ENCODE measurements at regions not wholly inside any gene's neighbourhood (a gene's known extent, or its start where the extent isn't known, plus 50 kb on each side); places are given as distances from the start of the nearest gene placed in this dataset.

DNA sequence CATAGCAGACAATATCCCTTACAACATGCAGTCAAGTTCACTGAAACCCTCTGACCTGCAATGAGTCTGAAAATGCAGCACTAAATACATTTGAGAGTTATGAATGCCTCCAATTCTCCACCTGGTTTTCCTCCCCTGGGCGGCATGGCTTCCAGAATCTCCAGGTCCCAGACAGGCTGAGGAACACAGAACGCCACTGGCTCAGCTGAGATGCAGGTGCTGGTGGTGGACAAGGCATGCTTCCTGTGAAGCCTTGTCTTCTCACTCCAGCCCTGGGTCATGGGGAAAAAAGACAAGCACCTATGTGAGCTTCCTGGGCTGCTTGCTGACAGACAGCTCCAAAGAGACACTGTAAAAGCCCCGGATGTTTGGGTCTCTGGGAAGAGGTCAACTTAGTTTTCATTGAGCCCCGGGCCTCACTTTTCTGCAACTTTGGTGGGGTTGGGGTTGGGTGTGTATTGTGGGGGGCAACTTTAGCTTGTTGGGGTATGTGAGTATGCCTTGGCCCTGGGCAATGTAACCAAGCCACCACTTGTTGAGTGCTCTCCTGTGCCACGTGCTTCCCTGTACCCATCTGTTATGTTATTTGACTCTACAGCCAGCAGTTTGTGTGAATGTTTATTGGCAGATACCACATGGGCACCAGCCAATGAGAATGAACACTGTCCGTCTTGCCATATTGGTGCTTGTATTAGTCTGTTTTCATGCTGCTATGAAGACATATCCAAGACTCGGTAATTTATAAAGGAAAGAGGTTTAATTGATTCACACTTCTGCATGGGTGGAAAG lies 127.8 kb downstream of the EMX2 start:
- DNase-seq (ENCODE audit: low read depth), result no peak

DNA sequence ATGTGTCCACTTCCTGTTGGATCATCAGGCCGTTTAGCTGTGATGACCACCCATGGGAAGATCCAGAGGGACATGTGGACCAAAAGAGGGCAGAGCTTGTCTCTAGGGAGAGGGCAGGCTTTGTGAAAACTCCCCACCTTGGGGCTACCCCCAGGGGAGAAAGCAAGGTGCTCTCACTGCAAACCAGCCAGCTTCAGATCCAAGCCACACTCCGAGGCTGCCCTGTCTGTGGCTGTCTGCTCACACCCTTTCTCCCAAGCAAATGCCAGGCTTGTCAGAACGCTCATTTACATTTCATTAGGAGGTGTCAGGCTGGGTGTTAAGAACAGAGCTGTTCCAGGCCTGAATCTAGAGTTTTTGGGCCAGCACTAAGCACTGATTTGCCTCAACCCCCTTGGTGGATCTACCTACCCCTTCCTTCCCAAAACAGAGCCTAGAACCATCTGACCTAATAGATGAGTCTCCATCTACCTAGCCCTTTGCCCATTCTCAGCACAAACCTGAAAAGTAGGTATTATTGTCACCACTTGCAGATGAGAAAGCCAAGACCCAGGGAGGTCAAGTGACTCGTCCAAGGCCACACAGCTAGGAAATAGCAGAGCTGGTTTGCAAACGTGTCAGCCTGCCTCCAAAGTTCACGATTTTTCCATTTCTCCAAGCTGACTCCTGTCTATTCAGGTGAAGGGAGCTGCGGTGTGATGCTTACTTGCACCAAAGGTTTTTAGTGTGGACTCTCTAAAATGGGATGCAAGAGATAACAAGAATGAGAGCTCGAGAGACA lies 130.9 kb downstream of the EMX2 start:
- DNase-seq (ENCODE audit: low read depth), result no peak

DNA sequence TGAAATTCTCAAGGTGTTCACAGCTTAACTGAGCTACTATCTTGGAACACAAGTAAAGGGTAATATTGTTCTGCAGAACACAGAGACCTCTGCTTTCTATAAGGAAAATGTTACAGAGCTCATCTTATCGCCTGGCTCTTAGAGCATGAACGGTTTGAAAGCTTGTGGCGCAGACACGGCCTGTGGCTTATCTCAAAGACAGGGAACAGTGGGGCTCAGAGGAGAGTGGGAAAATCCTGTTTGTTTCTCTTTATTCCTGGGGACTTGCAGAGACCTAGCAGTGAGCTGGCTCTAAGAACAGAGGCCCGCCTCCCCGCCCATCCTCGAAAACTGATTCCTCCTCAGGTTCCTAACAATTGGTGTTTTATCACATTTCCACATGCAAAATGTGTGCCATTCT lies 131.7 kb downstream of the EMX2 start:
- no peak for DNase-seq (ENCODE audit: low read depth)

DNA sequence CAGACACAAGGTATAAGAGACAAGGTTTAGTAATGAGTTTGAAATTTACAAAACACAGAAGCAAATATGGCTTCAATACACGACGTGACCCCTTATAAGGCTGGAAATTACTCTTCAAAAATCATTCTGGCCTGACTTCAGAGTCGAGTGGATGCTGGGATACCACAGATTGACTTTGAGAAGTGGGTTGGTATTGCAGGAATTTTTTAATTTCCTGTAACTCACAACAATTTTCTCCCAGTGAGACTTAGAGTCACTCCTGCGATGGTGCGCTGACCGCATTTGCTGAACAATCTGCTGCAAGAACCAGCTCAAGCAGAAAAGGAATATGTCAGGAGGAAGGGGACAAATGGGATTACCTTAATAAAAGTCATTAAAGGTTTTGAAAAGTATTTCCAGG lies 132.1 kb downstream of the EMX2 start:
- no peak for DNase-seq (ENCODE audit: low read depth)

DNA sequence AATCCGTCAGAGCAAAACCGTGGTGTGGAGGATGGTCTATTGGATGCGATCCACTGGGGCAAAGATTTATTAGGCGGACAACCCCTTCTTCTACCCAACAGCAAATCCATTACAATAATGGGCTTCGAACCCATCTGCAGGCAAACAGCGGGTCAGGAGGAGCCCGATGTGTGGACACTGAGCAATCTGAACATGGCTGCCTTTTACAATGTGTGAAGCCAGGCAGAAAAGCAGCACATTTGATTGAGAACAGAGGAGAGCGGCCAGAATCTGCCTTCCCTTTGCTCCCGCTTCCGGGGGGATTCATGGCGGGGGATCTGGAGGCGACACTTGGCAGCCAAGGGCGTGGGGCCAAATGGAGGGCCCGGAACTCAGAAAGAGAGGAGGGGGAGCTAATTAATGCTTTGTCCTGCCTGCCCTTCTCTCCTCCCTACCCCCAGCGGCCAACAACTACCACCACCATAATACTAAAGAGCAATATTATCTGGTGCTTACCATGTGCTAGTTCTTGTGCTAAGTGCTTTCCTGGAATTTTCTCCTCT lies 133.0 kb downstream of the EMX2 start:
- no peak for DNase-seq (ENCODE audit: low read depth)

DNA sequence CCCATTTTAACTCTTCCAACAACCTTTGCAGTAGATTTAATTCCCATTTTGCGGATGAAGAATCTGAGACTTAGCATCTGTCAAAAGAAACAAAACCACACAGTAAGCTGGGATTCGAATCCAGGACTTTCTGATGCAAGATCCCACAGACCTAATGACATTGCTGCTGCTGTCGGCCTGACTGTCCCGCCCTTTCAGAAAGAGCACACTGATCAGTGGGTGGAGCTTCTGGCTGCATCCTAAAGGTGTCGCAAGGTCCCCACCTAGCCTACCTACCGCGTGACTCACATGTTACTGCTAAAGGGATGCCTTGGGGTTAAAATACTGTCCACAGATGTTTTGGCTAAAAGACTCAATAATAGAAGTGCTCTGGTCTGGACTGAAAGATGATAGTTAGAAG lies 134.7 kb downstream of the EMX2 start:
- no peak for DNase-seq (ENCODE audit: low read depth)

DNA sequence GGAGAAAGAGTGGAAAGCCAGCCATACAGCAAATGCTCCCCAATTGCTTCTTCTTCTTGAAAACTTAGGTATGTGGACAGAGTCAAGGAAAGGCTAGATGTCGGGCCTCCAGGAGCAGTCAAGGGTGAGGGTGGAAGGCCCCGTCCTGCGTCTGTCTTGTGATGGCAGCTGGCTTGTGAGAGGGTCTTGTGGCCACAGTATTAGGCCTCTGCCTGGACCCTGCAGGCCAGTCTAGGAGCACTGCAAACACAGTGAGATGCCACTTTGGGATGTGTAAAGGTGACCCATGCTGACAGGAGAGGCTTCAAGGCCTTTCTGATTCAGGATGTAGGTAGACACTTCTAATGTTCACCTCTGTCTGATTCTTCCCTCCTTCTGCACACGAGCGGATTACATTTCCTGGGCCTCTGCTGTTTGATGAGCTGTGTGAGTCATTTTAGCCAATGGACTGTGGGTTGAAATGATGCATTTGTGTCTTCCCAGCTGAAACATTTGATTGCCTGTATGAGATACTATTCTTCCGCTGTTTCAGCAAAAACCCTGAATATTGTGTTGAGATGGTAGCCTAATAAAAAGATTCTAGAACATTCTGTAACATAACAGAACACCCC lies 135.4 kb downstream of the EMX2 start:
- no peak for DNase-seq (ENCODE audit: low read depth)

DNA sequence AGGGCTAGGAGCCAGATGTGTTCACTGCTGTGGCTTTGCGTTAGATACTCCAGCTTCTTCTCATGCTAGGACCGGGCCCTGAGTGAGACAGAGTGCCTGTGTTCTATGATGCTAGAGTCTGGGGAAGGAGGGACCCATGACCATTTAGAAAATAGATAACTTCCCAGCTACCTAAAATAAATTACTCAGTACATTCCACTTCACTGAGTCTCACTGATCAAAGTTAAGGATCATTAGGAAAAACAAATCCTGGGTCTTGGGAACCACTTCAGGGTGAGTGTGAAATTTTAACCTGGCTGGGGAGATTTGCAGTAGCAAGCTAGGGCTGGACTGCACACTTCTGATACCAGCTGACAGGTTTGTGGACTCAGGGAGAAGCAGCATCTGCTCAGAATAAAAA lies 138.1 kb downstream of the EMX2 start:
- DNase-seq (ENCODE audit: low read depth), result no peak

DNA sequence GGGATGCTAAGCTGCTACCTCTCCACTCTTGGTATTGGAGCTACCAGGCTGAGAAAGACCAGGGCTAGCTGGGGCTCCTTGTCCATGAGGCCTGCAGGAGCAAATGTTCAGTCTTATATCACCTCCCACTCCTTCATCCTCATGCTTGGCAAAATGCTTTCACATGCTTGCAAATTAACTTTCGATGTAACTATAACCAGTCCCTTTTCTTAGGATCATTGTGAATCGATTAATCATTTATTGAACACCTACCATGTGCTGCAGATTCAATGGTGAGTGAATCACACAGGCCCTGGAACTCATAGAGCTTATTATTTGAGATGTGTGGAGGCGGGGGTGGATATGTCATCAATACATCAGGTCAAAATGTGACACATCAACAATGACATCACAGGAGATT lies 138.6 kb downstream of the EMX2 start:
- no peak for DNase-seq (ENCODE audit: low read depth)

DNA sequence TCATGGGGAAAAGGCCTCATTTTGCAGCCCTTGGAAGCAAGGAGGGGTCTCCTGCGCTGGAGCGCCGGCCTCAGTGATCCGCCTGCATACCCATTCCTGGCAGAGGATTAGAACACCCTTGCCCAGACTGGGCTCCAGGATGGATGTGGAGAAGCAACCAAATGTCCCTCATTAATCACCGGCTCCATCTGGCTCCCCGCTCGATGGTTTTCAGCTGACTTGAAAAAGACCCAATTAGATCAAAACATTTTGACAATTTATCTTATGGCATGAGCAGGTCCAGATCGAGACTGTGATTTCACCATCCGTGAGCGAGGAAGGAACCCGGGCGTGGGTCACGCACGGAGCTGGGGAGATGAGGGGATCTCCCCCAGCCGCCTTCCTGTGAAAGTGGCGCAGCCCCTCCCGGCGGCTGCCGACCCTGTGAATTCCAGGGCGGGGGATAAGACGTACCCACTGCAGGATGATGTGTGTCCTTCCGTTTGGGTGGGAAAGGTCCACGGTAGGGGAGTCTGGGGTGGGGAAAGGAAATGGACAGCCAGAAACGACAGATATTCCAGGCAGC lies 141.6 kb downstream of the EMX2 start:
- DNase-seq (ENCODE audit: low read depth), result no peak

DNA sequence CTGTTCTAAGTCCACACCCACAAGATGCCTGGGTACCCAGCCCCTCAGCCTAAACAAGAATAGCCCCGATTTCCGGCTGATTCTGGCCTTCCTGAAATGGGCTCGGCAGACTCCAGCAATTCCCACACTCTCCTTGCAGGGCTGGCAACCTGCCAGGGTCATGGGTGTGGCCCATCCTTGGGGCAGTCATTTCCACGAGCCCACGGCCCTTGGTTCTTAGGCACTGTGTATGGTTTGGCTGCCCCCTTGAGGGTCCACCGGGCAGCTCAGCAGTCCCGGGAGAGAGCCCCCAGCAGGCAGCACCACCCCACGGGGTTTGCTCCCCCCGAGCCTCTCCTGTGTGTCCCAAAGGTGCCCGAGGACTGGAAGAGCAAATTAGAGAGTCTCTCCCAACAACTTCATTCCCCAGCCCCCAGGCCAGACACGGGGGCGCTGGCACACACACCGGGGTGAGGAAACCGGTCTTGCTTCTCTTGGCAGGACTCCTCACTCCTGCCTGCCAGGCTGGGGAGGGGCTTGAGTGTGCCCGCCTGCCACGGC lies 142.2 kb downstream of the EMX2 start:
- no peak for DNase-seq (ENCODE audit: low read depth)

DNA sequence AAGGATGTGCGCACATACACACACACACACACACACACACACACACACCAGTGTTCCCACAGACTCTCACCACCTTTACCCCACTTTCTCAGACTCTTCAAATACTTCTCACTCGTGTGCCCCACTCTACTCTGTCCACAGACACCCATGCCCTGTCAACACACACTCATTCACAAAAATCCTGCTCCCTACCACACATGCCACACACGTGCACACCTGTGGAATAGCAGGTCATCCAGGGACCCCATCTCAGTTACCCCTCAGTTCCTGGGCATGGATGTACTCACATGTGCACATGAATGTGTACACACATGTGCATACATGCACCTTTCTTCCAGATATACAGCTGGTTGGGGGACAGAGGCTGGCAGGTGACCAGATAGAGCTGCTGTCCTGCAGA lies 142.9 kb downstream of the EMX2 start:
- DNase-seq (ENCODE audit: low read depth), result no peak

DNA sequence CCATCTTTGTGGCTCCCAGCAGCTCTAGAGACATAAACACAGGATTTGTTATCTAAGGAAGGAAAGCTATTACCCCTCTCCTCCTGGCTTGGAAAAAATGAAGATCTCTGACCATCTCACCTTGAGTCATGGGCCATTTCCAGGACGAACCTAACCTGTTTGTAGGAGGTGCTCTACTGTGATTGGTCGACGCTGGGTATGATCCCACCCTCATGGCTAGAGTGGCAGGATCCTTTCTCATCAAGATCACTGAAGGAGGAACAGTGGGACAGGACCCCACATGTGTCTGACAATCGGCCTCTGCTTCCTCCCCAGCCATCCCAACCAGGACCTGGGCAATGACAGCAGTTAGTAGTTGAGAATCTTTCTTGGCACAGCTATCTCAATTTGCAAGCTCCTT lies 144.1 kb downstream of the EMX2 start:
- no peak for DNase-seq (ENCODE audit: low read depth)

DNA sequence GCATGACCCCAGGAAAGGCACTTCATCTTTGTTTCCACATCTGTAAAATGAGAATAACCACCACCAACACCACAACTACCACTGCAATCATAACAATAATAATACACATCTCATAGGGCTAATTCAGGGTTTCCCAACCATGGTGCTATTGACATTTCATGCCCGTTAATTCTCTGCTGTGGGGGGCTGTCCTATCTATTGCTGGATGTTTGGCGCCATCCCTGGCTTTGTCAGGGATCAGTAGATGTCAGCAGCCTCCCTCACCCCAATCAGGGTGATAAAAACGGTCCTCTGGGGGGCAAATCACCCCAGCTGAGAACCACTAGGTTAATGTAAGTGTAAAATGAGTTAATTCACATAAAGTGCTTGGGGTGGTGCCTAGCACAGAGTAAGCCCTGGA lies 145.8 kb downstream of the EMX2 start:
- DNase-seq (ENCODE audit: low read depth), result no peak

DNA sequence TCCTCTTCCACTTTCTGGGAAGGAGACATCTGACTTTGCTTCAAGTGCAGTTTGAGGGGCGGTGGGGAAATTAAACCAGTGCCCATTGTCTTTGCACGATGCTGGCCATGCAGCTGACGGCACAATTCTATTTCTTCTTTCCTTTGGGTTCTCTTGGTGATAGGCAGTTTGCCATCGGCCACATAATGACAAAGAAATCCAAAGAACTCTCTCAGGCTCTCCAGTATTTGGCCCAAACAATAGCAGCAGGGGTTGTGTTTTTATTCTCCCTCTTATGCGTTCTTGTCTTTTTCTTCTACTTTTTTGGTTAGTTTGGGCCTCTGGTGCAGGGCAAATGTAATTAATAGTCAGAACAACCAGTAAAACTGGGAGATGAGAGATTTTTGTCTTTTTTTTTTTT lies 147.0 kb downstream of the EMX2 start:
- no peak for DNase-seq (ENCODE audit: low read depth)

DNA sequence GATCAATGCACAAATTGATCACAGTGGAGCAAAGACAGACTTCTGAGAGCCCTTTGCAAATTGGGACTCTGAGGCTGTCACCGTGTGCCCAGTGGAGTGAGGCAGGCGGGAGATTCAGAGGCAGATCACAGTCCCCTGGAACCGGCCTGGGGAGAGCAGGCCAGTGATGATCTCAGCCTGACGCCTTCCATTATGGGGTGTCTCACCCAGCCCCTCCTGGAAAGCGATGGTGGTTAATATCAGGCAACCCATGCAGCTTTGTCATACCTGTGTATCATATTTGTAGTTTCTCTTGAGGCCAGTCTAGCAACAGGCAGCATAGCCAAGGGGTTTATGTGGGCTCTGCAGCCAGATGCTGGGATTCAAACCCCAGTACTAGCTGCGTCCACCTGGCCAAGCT lies 147.8 kb downstream of the EMX2 start:
- DNase-seq (ENCODE audit: low read depth), result no peak

DNA sequence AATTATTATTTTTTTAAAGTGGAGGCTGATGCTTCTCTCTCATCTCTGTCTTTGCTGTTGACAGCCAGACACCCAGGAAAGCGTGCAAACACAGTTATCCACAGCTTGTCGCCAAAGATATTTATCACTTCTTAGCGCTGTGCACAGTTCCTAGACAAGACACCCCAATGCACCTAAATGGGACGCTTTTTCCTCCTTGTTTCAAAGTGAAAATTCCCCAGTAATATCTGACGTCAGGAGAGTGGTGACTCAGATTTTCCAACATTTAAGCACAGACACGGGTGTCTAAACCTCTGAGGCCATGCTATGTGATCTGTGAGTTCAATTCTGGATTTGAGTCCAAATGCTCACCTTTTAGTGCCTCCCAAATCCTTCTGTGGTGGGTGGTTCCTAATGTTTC lies 151.6 kb downstream of the EMX2 start:
- DNase-seq (ENCODE audit: low read depth), result no peak

DNA sequence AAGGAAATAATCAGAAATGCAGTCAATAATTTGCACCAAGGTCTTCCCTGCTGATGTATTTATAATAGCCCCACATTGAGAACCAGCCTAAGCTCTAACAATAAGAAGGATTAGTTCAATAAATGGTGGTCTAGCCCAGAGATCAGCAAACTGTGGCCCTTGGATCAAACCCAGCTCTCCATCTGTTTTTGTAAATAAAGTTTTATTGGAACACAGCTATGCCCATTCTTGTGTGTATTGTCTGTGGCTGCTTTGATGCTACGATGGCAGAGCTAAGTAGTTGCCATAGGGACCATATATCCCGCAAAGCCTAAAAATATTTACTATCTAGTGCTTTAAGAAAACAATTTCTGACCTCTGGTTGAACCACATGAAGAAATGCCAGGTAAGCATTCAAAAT lies 154.9 kb downstream of the EMX2 start:
- DNase-seq (ENCODE audit: low read depth), result no peak

DNA sequence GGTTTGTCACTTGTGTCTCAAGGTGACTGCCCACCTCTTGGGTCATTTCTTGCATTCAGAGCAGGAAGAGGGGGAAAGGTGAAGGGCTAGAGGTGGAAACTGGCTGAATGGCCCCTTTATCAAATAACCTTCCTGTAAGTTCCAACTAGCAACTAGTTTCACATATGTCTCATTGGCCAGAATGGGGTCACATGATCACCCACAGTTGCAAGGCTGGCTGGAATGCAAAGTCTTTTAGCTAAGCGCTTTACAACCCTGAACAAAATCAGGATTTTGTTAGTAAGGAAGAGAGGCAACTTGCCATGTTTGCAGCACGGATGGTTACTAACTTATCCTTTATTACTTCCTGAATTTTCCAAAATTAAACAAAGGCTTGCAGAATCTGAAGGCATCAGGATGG lies 156.3 kb downstream of the EMX2 start:
- no peak for DNase-seq (ENCODE audit: low read depth)

DNA sequence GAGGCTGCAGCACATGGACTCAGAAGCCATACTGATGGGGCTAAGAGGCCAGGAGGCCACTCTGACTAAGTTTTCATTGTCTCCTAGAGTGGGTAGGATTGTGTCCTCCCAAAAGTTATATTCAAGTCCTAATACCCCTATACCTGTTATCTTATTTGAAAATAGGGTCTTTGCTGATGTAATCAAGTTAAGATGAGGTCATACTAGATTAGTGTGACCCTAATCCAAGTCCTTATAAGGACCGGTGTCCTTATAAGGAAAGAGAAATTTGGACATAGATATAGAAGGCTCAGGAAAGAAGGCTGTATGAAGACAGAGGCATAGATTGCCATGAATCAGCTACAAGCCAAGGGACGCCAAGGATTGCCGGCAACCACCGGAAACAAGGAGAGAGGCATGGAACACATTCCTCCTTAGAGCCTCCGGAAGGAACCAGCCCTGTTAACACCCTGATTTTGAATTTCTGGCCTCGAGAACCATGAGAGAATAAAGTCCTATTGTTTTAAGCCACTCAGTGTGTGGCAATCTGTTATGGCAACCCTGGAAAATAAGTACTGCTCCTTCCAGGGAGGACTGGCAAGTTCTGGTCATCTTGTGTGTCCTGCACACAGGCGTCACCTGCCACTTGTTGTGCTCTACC lies 157.0 kb downstream of the EMX2 start:
- peak; percentile 16 for DNase-seq (ENCODE audit: low read depth)

DNA sequence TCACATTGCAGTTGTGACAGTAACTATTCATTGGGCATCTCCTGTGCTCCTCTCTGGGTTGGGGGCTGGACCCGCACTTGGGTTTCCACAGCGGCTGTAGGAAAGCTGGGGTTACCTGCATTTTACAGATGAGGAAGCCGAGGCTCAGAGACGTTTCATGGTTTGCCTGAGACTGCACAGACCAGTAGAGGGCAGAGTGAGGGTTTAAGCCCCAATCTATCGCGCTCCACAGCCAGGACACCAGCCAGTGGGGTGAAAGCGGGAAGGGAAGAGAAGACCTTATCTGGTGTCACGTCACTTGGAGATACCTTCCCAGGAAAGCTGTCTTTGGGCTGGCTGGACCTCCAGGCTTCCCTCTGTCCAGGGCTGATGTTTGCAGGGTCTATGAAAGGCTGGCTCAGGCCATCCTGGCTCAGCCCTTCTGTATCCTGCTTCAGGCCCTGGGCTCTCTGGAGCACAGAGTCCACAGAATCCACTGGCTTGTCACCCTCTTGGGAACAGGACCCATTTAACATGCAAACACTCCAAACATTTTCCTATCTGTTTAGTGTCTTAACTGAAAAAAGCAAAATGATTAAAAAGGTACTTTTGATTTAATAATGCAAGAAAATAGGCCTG lies 167.7 kb downstream of the EMX2 start:
- DNase-seq (ENCODE audit: low read depth), result no peak

Measured in RPMI7951 (cell line).